ENCODE measurements at regions not wholly inside any gene's neighbourhood (a gene's known extent, or its start where the extent isn't known, plus 50 kb on each side); places are given as distances from the start of the nearest gene placed in this dataset.
"Not testable (repeated sequence)": the region's sequence is repeated elsewhere in the genome, so short reads cannot be mapped to it uniquely, and the experiment has no call there.

DNA sequence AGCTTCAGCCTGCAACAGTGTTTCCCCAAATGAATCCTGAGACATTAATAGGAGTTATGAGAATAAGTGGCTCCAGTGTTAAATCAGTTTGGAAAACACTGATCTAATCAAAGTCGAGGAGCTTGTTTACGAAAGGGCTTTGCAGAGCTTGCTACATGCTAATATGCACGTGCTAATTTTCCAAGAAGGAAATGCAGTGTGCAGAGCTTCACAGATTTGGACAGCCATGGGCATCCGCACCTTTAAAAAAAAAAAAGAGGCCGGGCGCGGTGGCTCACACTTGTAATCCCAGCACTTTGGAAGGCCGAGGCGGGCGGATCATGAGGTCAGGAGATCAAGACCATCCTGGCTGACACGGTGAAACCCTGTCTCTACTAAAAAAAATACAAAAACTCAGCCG is 79.7 kb upstream of the LMO2 start:
- TF ChIP-seq CTCF (conservative IDR thresholded peaks at IDR 0.05; ENCODE audit: low read depth, low read length); EZH2 (IDR thresholded peaks at IDR 0.05; ENCODE audit: borderline replicate concordance, low read depth, low read length, poor library complexity, severe bottlenecking): not testable (repeated sequence)
